Stimulated activated CD4-positive, alpha-beta T cell treated with anti-CD3 and anti-CD28 coated beads, Interleukin-4, amount 100 ng/mL, for 48 hours (primary cell): ENCODE measurements at regions not wholly inside any gene's neighbourhood (a gene's known extent, or its start where the extent isn't known, plus 50 kb on each side); places are given as distances from the start of the nearest gene placed in this dataset.

ENCODE experiments used
- DNase-seq, 2 donors: peaks; one replicate each; pipeline ENCODE4 v3.0.0-alpha.2; 2020; ENCODE audit warnings: low read depth in 2 of 2

DNA sequence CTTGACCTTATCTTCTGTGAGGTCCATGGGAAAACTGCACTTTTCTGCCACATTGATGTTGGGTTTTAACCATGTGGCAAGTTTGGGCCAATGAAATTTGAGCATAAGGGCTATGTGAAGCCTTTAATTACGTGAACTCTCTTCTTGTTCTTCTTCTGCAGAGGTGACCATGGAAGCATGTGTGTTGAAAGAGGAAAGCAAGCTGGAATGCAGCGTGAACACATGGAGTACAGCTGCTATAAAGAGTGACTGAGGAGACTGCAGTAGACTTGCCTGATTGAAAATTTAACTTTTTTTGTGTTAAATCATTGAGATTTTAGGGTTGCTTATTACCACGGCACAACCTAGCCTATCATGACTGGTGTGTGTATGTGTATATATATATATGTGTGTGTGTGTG is 347.3 kb downstream of the ZIC1 start:
- DNase-seq = no peak

DNA sequence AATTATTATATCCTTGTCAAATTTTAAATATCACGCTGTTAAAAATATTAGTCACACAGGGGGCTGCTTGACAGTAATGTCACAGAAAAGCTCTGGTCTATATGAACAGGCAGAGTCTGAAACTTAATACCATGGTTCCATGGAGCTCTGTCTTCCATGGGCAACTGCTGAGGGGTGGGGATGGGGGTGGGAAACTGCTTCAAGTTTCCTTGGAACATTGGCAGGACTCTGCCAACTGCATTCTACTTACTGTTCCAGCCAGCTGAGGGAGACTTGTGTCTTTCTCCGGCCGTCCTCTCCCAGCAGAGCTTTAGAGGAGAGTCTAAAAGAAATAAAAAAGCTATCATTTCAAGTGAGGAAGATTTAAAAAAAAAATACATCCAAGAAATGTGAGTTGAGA is 348.7 kb downstream of the ZIC1 start:
- DNase-seq = no peak

DNA sequence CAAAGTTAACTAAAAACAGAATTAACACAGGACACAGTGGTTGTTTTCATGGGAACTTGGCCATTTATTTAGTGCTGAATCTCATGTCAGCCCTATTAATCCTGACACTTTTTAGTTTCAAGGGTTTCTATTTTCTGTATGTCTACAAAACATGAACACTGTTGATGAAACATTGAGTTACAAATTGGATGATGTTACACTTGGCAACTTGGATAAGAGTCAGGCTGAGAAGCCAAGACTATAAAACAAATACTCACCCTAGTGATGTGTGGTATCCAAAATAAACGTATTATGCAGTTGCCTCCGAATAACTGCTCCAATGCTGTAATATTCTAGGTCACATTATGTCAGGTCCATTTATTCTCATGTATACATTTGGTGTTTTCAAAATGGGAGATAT is 349.6 kb downstream of the ZIC1 start:
- no peak for DNase-seq

DNA sequence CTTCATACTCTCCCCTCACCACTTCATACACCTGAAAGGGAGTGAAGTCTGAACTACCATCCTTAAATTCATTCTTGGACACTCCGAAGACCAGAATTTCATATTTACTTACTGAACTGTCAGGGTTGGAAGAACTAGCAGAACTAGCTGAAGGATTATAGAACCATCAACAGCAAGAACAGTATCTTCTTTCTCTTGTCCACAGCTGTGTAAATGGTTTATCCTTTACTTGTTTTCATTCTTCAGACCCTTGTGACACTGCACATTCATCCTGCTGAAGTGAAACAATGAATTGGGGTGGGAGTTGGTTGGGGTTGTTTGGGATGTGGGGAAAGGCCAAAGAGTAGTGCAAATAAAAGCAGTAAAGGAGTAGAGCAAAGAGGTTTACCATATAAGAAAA is 350.9 kb downstream of the ZIC1 start:
- DNase-seq = no peak

DNA sequence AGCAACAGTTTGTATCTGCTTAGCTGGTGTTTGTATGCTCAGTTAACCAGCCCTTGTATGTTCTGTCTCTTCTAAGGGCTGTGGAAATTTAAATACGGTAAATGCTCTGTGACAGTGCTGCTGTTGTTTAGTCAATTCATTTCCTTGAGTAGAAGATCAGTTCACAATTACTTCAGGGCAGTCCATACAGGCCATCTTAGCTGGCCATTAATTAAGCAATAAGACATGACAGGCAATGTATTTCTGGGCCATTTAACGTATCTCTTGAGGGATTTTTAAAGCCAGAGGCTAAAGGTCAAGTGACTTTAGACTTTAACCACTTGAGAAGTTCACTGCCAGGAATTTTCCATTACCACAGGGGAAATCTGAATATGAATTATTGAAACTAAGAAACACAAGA is 351.8 kb downstream of the ZIC1 start:
- no peak for DNase-seq

DNA sequence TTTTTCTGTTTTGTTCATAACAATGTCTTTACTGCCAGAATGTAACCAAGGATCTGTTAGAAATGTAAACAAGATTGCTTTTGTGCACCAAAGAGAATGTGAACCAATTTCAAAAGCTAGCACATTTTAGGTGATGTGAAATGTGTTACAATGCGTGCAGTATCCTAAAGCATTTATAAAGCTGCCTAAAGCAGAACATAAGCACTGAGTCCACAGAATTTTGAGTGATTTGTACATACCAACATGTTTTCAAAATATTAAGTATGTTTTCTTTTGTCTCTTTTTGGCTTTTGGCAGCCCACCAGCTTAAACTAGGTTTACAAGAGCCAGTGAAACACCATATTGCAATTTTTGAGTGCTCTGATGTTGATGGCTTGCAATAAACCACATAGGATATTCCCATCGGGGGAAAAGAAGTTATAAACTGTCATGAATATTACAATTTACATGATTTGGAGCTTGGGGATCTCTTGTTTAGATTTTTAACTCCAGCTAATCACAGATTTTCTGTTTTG is 364.0 kb downstream of the ZIC1 start:
- DNase-seq = no peak

DNA sequence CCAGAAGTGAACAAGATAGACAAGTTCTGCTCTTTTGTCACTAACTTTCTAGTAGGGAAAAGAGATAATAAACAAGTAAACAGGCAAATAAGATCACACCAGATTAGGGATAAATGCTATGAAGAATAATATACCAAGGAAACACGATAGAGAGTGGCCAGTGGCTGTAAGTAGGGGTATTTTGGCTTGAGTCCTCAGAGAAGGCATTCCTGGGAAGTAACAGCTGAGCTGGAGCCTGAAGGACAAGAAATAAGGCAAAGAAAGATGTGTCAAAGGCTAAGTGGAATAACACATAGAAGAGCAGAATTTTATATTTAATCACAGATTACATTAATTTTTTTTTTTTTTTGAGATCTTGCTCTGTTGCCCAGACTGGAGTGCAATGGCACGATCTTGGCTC is 366.2 kb downstream of the ZIC1 start:
- DNase-seq = no peak

DNA sequence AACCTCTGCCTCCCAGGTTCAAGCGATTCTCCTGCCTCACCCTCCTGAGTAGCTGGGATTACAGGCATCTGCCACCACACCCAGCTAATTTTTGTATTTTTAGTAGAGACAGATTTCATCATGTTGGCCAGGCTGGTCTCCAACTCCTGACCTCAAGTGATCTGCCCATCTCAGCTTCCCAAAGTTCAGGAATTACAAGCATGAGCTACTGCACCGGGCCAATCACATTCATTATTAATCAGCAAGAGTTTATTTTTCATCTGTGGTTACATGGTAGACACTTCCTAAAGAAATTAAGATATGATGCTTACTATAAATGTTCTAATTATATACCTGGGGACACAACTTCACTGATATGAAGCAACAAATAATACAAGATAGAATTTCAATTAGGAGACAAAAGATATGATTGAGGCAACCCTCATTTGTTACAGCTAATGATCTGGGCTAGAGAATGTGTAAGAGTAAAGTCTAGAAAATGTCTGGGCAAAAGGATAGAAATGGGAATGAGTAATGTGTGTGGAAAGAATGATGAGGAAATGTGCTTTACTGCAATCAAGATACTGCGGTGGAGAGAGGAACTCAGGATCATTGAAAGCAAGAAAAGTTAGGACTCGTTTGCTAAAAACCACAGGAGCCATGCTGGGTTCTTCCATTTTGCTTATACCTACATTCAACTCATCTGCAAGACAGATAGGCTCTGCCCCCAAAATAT is 366.8 kb downstream of the ZIC1 start:
- no peak for DNase-seq

DNA sequence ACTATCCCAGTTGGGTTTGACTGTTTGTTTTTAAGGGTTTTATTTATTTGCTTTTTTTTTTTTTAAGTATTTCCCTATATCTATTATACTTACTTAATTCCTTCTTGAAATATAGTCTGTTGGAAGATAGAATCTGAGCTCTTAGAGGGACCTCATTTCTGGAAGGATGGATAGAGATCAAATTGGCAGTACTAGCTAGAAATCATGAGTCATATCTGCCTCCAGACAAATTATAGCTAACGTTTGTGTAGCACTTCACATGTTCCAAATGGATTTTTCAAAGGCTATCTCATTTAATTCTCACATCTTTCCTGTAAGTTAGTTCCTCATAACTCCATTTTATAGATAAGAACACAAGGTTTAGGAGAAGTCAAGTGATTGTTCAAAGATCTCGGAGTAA is 384.7 kb downstream of the ZIC1 start:
- no peak for DNase-seq

DNA sequence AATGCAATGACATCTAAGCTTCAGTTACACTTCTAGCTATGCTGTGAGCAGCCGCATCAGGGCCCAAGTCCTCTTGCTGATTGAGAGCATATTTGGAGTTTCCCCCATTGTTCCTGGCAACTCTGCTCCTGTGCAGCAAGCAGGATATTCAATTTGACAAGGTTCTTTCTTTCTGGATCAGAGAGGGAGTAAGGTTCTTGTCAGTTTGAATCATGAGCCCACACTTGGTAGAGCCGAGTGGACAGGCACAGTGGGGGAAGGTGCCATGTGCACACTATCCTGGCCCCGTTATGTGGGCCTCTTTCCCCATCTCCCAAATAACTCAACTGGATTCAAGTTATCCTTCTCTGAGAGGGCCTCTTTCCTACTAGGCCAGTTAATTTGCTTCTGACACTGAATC is 385.4 kb downstream of the ZIC1 start:
- DNase-seq = no peak

DNA sequence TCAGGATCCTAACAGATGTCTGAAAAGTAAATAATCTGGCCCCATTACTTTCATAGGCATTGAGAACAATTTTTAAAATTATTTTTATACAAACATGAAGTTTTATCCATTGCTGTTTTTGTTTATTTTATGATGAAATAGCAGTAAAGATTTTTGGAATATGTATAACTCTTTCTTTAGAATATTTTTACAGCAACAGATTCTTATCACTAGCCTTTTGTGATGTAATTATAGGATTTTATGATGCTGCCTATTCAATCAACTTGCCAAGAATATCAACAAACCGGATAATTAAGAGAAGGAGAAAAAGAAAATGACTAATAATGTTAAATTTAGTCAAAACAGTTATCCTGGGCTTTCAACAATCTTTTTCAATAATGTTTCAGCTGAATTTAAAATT is 386.3 kb downstream of the ZIC1 start:
- DNase-seq = no peak

DNA sequence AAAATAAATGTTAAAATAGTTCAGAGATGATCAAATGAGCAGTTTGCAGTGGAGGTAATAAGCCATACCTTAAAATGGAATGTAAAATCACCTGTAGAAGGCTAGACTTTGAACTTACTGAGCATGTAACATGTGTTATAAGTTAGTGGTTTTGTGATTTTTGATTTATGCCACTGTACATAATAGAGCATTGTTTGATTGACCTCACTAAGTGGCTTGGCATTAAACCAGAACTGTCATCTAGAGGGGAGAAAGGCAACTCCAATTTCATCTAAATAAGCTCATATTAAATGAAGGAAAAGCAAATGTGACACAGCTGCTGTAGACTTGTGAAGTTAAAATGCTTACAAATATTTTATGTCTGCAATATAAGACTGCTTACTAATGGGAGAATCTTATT is 387.9 kb downstream of the ZIC1 start:
- no peak for DNase-seq

DNA sequence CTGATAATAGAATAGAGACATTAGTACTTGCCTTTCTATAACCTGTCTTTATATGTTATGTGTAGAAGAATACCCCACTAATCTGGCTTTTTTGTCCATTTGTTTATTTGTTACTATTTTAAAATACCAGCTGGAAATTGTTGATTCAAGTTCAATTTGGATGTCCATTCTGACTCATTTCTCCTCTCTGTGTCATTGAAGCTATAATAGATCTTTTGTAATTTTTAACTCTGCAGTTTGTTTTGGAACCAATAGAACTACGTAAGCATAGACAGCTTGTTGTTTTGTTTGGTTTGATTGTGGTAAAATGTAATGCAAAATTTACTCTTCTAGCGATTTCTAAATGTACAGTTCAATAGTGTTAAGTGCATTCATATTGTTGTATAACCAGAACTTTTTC is 390.4 kb downstream of the ZIC1 start:
- no peak for DNase-seq

DNA sequence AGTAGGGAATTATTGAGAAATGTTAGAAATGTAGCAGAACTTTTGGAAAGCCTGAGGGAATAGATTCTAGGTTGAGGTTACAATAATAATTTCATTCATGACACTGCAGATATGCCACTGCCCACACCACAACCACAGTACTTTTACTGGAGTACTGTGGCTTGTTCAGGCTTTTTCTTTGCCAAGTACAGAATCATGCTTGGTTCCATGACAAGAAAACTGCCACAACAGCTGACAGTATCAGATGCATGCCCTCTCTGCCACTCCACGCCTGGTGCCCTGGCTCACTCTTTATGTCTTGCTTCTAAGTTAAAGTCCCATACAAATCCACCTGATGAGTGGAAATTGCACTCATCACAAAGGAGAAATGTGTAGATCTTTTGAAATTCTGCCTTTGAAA is 398.6 kb downstream of the ZIC1 start:
- DNase-seq = no peak

DNA sequence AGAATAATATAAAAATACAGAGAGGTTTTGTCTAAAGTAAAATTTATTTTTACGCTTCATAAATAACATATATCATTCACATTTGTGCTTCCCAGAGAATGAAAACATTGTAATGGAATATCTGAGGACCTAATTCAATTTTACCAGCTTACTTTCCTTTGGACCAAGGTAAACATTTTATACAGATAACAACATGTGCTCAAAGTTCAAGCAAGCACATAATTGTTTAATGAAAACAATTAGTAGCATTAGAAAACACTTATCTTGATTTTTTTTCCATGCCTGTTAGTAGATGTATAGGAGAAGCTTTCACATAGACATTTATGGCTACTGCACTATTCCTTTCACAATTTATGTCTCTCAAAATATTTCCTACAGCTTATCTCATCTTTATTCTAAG is 400.0 kb downstream of the ZIC1 start:
- DNase-seq = no peak

DNA sequence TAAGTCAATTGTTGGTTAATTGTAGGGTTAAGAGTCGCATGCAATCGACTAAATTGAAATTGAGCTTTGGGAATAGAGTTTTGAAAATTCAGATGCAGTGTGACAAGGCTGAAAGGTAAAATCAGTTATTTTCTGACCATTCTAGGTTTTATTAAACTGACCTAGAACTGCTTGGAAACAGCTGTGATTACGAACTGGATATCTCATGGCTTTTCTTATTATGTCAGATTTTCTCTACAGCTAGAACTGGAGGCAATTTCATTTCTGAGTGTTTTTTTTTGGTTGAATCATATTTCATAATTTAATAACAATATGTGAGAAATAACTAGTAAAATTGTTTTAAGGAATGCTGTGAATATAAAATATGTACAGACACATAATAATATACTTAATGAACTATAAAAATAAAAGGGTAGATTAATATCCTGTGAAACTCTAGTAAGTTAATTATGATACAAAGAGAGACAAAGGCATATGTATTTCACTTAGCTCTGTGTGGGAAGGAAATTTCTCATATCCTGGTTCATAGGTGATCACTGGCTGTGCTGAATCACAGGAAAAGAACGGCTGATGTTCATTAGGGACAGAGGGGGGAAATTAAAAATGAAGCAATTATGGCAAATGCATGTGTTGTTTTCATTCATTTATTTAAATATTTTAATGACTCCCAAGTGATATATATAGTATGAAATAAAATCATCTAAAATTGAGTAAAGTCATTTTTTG is 403.2 kb downstream of the ZIC1 start:
- DNase-seq = no peak

DNA sequence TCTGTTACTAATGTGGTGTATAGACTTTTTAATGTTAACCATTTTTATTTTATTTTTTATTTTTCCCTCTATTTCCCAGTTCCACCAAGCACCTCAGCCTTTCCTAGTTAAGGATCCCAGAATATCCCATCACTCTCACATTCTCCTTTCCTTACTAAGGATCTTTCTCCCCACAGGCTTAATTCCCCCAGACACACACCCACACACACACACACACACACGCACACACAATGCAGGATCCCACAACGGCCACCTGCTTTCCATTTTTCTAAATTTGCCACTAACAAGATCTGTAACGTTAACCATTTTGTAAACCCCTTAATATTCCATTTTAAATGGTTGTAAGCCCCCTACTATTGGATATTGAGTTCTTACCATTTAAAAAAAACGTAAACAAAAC is 404.1 kb downstream of the ZIC1 start:
- no peak for DNase-seq

DNA sequence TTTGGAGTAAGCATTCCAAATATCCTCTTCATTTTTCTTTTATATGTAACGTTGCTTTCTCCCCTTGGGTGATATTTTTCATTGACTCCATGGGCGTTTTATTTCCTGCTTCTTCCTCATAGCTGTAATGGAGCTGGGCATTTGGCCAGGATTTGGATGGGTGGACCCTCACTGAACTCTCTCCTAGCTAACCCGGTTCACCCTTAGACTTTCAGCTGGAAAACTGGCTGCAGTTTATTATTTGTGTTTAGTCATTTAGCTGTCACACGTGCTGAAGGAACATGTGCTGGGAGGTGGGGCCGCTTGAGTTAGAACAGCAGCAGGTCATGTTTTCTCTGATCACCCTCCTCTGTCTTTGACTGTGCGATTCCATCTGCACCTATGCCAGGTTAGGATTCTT is 407.6 kb downstream of the ZIC1 start:
- DNase-seq = no peak

DNA sequence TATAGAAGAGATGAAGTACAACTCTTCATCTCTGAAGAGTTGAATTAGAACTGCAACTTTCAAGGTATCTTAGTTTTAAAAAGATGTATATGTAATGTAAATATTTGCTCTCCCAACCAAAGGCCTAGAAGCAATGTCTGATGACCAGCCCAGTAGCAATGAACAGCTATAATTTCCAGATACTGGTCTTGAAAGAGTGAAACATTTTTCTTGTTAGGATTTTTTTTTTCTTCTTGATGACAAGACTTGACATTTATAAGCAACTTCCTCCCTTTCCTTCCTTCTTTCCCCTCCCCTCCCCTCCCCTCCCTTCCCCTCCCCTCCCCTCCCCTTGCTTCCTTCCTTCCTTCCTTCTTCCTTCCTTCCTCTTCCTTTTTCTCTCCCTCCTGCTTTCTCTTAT is 423.4 kb downstream of the ZIC1 start:
- DNase-seq = no peak

DNA sequence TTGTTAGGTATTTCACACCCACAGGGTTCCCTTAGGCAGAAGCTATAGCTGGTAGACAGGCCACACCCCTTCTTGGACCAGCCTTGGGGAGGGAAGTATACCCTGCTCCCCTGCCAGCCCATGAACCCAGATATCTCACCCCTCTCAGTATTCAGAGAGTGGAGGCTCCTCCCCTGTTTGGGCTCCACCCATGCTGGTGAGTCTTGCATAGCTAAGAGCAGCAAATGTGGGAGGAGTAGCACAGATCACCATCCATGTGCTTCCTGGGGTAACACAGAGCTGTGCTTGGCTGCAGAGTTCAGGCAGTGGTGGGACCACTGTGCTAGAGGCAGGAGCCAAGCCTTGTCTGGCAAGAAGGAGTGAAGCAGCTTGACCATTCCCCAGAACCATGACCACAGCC is 427.2 kb downstream of the ZIC1 start:
- no peak for DNase-seq

DNA sequence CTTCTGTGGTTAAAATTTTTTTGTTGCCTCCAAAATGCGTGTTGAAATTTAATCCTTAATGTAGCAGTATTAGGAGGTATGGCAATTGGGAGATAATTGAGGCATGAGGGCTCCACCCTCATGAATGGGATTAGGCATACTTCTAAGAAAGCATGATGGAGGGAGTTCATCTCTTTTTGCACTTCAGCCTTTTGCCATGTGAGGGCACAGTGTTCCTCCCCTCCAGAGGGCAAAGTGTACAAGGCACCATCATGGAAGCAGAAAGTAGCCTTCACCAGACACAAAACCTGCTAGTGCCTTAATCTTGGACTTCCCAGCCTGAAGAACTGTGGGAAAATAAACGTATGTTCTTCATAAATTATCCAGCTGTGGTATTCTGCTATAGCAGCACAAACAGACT is 429.5 kb downstream of the ZIC1 start:
- no peak for DNase-seq

DNA sequence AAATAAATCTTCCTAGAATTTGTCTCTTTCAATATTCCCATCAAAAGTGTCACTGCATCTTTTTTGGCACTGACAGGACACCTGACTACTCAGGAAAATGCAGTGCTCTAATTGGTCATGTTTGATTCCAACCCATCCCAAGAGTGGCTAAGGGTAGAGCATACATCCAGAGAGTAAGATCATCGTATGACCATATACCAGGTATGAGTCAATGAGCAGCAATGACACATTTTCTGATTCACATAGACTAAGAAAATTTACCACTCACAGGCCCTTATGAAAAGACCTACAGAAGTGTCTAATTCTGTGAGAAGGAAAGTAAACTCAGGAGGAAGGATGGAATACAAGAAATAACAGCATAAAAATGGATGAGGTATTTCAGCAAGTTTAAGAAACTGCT is 434.2 kb downstream of the ZIC1 start:
- DNase-seq = no peak

DNA sequence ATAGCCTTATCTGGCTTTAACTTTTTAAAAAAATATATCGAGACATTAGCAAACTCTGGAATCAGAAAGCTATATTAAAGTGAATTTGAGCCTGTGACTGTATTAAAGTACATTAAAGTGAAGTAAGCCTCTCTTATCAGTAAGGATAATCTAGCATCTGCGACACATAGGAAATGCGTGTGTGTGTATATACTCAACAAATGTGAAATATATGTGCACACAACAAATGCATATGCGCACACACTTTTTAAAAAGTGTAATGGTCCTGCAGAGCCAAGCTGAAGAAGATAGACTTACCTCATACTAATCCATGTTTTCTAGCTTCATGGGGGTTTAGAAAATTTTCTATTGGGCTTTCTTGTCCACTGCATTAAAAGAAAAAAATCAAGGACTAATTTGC is 437.1 kb downstream of the ZIC1 start:
- DNase-seq = no peak
